ENCODE measurements at regions not wholly inside any gene's neighbourhood (a gene's known extent, or its start where the extent isn't known, plus 50 kb on each side); places are given as distances from the start of the nearest gene placed in this dataset.

DNA sequence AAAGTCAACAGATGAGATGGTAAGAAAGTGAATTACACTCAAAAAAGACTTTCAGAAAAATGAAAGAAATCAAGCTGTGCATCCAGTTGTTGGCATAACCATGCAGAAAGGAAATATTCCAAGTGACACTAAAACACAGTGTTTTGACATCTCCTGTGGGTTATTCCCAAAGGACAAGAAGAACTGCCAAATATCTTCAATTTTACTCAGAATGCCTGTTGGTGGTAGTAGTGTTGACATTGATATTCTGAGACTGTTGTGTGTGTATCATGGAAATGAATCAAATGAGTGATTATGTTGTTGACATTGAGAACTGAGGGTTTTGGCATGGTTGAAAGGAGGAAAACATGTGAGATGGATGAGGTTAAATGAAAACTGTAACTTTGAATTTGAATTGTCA is 196.9 kb downstream of the SH2D4B start:
- TF ChIP-seq POLR2A (IDR thresholded peaks at IDR 0.05) = no peak
- no peak for TF ChIP-seq CTCF (IDR thresholded peaks at IDR 0.05 in 4 of 5, conservative IDR thresholded peaks at IDR 0.05 in 1 of 5)
